Esophagus muscularis mucosa (tissue), 3 donors: ENCODE measurements at regions not wholly inside any gene's neighbourhood (a gene's known extent, or its start where the extent isn't known, plus 50 kb on each side); places are given as distances from the start of the nearest gene placed in this dataset.

Experiments used
- CTCF ChIP-seq, 3 experiments: fragments of 200-600 bp in 2 of 3; fragments of 450-650 bp in 1 of 3; sonication (generic) in 2 of 3; IDR thresholded peaks; one replicate each; pipeline ENCODE4 v1.5.1; 2017 to 2019; ENCODE audit warnings: antibody characterized with exemption in 3 of 3, mild to moderate bottlenecking in 2 of 3, moderate library complexity in 1 of 3
- POLR2AphosphoS5 ChIP-seq, 2 donors: sonication (generic); formaldehyde crosslinking; IDR thresholded peaks; one replicate each; pipeline ENCODE4 v1.6.1; 2017; ENCODE audit warnings: antibody characterized with exemption in 2 of 2

GRCh38 chr12:88720785-88721650 lies 140.7 kb upstream of the KITLG start:
- TF ChIP-seq POLR2AphosphoS5 (IDR thresholded peaks at IDR 0.05), result no peak
- TF ChIP-seq CTCF (IDR thresholded peaks at IDR 0.05), result no peak
